Limb (tissue), 2 donors: ENCODE measurements at regions not wholly inside any gene's neighbourhood (a gene's known extent, or its start where the extent isn't known, plus 50 kb on each side); places are given as distances from the start of the nearest gene placed in this dataset.
"Not testable (repeated sequence)": the region's sequence is repeated elsewhere in the genome, so short reads cannot be mapped to it uniquely, and the experiment has no call there.

ENCODE experiments used
- DNase-seq, 2 donors: peaks; one replicate each; pipeline ENCODE4 v3.0.0-alpha.2; 2016; ENCODE audit errors: extremely low spot score in 2 of 2

- no peak for DNase-seq
Measured at GRCh38 chr7:3135626-3136025, 92.0 kb upstream of the CARD11 start.

DNA sequence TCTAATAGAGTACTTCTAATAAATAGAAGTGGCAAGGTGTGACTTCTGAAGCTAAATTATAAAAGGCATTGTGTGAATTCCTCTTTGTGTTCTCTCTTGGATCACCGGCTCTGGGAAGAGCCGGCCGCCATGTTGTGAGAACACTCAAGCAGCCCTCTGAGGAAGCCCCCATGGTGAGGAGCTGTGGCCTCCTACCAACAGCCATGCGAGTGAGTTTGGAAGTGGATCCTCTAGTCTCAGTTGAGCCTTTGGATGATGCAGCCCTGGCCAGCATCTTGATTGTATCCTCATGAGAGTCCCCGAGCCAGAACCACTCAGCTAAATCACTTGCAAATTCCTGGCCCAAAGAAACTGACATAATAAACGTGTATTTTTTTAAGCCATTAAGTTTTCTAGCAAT lies 94.5 kb upstream of the CARD11 start:
- no peak for DNase-seq

DNA sequence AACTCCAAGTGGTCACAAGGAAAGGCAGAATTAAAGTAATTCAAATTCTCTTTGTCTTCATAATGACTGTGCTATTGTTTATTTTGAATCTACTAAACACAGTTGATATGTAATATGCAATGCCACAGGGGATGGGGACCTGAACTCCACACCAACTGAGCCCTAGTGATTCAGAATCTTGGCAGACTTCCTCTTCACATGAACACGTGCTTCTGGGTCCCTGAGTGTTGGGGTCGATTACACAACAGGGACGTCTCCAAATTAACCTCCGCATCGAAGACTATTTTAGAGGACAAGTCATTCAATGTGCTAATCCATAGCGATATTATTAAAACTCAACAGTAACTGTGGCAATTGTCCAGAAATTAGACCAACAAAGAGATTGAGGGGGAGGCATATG lies 95.3 kb upstream of the CARD11 start:
- no peak for DNase-seq

DNA sequence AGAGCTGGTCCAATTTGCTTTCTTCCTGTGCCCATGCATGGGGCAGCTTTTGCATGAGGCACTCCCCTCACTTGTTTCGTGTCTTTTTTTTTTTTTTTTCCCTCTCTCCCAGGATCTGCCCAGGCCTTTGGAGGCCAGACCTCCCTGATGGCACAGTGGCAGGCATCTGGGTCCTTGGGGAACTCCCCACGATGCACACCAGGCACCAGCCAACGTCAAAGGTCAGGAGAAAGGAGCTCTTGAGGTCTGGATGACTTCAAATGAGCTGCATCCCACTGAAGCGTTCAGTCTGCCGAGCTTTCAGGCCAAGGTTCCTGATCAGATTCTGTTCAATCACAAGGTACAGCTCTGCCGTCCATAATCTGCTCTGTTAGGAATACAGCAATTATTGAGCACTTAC lies 97.2 kb upstream of the CARD11 start:
- DNase-seq: no peak

GRCh38 chr7:3141326-3141725 lies 97.7 kb upstream of the CARD11 start:
- no peak for DNase-seq

DNA sequence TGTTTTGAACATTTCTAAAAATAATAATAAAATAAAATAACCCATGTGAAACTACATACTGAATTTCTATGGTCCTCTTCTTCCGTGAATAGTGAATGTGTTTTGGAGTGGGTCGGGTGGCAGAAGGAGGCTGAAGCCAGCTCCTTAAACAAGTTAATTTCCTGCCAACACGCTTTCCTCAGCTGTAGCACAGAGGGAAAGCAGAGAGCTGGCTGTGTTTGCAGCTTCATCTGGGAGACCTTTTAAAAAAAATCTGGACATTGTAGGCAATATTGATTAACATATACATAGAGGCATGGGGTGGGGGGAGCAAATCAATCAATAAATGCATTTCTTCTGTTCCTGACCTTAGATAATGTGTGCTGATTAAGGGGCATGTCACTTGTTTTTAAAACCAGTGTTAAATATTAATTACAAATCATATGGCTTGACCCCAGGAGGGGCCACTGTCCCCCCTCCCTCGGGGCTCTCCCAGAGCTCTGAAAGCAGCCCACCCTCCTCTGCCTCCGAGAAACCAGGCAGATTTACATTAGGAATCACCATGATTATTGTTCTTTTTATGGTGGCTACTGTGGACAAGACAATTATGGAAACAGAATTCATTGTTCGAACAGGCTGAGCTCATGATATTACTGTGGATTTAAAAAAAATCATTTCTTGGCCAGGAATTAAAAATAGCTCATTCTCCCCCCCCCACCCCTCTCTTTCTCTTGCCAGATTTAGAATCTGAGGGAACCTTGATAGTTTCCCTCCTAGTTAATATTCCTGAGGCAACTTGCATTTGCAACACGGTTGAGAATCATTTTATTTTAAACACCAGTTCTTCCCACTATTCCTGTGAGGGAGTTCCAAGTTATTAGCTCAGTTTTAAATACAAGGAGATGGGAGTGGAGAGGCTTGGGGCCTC lies 100.5 kb upstream of the CARD11 start:
- DNase-seq: no peak

GRCh38 chr7:3144776-3145125 lies 101.1 kb upstream of the CARD11 start:
- not testable (repeated sequence) for DNase-seq

- no peak for DNase-seq
Measured at GRCh38 chr7:3146571-3147226, 103.0 kb upstream of the CARD11 start.

DNA sequence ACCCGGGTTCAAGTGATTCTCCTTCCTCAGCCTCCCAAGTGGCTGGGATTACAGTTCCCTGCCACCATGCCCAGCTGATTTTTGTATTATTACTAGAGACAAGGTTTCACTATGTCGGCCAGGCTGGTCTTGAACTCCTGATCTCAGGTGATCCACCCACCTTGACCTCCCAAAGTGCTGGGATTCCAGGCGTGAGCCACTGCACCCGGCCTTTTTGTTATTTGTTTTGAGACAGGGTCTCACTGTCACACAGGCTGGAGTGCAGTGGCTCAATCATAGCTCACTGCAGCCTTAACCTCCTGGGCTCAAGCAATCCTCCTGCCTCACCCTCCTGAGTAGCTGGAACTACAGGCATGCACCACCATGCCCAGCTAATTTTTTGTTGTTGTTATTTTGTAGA lies 104.8 kb upstream of the CARD11 start:
- DNase-seq: not testable (repeated sequence)

- no peak for DNase-seq
Measured at GRCh38 chr7:3149231-3149995, 105.7 kb upstream of the CARD11 start.

DNA sequence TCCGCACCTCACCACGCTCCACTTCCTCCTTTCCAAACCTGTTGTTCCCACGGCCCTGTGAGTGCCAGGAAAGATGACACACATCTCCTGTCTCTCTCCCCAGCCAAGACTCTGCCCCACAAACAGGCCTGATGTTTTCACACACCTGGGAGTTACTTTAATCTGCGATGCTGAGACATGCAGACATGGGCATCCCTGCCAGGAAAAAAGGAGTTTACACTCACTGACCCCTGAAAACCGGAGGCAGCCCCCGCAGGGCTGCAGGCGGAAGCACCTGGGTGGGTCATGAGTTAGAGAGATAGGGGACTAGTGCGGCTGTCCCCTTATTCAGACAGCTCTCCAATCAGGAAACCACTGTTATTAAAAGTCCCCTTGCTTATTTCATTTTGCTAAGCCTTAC lies 106.4 kb upstream of the CARD11 start:
- no peak for DNase-seq

GRCh38 chr7:3151784-3152183 lies 108.1 kb upstream of the CARD11 start:
- DNase-seq: no peak

GRCh38 chr7:3152714-3153113 lies 109.0 kb upstream of the CARD11 start:
- no peak for DNase-seq

DNA sequence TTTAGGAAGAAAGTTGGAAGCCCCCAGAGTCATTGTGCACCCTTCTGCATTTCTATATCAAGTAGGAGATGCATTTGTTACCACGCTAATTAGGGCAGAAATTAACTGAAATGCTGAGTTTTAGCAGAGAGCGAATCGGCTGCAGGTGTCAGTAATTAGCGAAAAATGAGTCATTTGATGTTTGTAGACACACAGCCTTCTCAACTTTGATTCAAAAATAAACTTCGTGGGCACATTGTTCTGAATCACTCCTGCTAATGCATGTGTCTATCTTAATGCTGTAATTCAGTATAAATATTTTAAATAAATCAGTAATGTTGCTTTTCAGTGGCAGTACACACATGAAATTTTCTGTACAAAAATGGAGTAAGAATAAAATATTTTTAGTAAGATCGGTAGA lies 109.5 kb upstream of the CARD11 start:
- no peak for DNase-seq

DNA sequence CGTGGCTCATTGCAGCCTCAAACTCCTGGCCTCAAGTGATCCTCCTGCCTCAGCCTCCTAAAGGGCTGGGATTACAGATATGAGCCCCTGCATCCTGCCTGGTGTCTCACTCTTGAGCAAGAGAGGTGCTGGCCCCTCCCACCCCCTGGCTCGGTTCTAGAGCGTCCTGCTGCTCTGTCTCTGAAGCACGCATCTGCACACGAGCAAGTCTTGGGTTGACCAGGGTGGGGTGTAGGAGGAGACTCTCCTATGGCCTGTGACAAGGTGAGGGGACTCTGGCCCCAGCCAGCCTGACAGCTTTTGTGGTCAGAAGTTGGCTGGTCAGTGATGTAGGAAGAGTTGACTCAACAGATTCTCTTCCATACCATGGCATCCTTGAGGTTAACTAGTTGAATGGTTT lies 110.7 kb upstream of the CARD11 start:
- no peak for DNase-seq

DNA sequence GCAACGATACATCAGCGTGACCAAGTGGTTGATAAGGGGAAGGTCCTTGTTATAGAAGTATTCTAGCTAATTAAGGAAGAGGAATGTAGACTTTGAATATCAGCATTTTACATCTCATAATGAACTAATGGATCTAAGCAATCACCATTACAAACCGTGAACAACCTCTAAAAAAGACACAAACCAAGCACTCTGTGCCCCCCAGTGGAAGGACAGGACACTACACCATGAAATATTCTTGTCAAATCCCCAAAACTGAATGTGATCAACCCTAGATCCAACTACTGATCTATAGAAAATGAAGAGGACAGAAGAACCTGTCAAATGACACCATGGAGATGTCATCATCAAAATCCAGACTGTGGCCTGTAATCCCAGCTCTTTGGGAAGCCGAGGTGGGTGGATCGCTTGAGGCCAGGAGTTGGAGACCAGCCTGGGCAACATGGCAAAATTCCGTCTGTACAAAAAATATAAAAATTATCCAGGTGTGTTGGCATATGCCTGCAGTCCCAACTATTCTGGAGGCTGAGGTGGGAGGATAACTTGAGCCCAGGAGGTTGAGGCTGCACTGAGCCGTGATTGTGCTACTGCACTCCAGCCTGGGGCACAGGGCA lies 111.3 kb upstream of the CARD11 start:
- no peak for DNase-seq

- no peak for DNase-seq
Measured at GRCh38 chr7:3156508-3156907, 112.8 kb upstream of the CARD11 start.

DNA sequence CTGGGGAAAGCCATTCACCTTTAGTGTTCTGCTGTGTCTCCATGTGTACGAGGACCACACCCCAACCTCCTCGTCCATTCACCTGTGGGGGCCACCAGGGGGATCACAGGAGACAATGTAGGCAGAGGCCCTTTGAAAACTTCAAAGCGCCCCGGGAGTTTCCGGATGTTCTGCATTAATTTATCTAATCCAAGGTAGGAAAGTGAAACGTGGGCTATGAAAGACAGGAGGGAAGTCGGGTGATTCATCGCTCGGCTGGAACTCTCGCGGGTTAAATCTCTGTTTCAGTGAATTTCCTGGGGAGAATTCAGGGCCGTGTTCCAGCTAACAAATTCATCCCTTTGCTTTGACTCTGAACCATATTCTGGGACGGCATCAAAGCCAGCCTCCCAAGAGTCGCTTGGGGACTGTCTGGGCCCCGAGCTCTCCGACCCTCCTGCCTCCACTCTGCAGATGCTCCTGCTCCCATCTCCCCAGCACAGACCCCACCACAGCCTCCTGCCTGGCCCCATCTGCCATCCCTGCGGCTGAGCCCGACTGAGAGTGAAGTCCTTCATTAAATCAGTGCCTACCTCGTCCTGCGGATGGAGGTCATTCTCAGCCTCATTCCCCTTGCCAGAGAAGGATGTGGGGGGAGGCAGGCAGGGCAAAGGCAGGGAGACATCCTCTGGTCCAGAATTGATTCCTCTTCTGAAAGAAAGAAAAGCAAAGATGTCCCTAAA lies 114.1 kb upstream of the CARD11 start:
- no peak for DNase-seq

GRCh38 chr7:3158341-3158760 lies 114.7 kb upstream of the CARD11 start:
- peak in 1 of 2 donors; percentile 24 for DNase-seq

- DNase-seq: no peak
Measured at GRCh38 chr7:3159039-3159438, 115.4 kb upstream of the CARD11 start.

DNA sequence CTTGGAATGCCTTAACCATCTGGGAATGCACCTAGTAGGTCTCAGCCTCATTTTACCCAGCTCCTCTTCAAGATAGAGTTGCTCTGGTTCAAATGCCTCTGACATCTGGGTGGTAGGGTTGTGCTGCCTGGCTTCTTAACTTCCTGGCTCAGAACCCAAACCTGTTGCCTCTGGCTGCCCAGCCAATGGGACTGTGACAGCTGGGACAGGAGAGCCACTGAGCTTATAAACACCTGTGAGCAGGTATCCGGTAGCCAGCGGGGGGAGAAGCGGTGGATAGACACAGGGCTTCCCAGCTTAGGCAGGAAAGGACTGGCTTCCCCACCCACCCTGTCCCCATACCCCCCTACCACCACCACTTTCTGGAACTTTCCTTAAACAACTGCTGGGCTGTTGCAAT lies 115.8 kb upstream of the CARD11 start:
- no peak for DNase-seq
